Stomach (tissue), 4 donors: ENCODE measurements at regions not wholly inside any gene's neighbourhood (a gene's known extent, or its start where the extent isn't known, plus 50 kb on each side); places are given as distances from the start of the nearest gene placed in this dataset.

Source experiments
- CTCF ChIP-seq, 7 experiments: fragments of 450-650 bp in 4 of 7; fragments of 200-600 bp in 3 of 7; sonication (generic) in 3 of 7; IDR thresholded peaks; one replicate each; pipeline ENCODE4 v1.5.1; 2016 to 2019; ENCODE audit warnings: antibody characterized with exemption in 7 of 7, control low read depth in 2 of 7, mild to moderate bottlenecking in 1 of 7
- EP300 ChIP-seq: sonication (generic); formaldehyde crosslinking; IDR thresholded peaks from one replicate; pipeline ENCODE4 v1.6.1; 2017; ENCODE audit warnings: antibody characterized with exemption
- POLR2AphosphoS5 ChIP-seq, 3 donors: sonication (generic); formaldehyde crosslinking; IDR thresholded peaks; one replicate each; pipeline ENCODE4 v1.6.1; 2016; ENCODE audit warnings: antibody characterized with exemption in 3 of 3

GRCh38 chr2:66171530-66171929 is 263.4 kb upstream of the MEIS1 start:
- TF ChIP-seq CTCF (IDR thresholded peaks at IDR 0.05) (no peak), EP300 (no peak), POLR2AphosphoS5 (IDR thresholded peaks at IDR 0.05) (no peak)
